PC-3 (cell line): ENCODE measurements at regions not wholly inside any gene's neighbourhood (a gene's known extent, or its start where the extent isn't known, plus 50 kb on each side); places are given as distances from the start of the nearest gene placed in this dataset.

ENCODE experiments used
- ATAC-seq: fragments of 200-7000 bp; cut with Tn5 transposase; 2 replicates; pipeline ENCODE4 v1.9.1; 2020; ENCODE audit warnings: mild to moderate bottlenecking, moderate library complexity
- BruUV-seq: library from RNA; stranded (reverse); fragments of 400-500 nt; replicated peaks from 2 replicates; lab custom pipeline; 2021; lab: Mats Ljungman, UMichigan
- CTCF ChIA-PET: fragments of 300-600 bp; sonication (Branson Sonifier 250); formaldehyde crosslinking; loops from one replicate; lab custom pipeline; 2022; ENCODE audit warnings: antibody characterized with exemption; lab: Charles Lee
- POLR2A ChIA-PET: fragments of 300-600 bp; sonication (Branson Sonifier 250); formaldehyde crosslinking; loops from one replicate; lab custom pipeline; 2022; ENCODE audit warnings: antibody characterized with exemption; ENCODE audit not compliant: unreplicated experiment; lab: Charles Lee
- DNase-seq: peaks from one replicate; pipeline ENCODE4 v3.0.0-alpha.2; 2015
- H2AFZ ChIP-seq: fragments of 300-600 bp; sonication (generic); 2 replicates; pipeline ENCODE4 v1.6.0; 2016; ENCODE audit warnings: antibody characterized with exemption, low read length
- H3F3A ChIP-seq: fragments of 300-600 bp; sonication (generic); one replicate; pipeline ENCODE4 v1.6.0; 2017; ENCODE audit warnings: antibody characterized with exemption, low read length, control low read depth, mild to moderate bottlenecking; ENCODE audit not compliant: unreplicated experiment
- H3K27ac ChIP-seq: fragments of 300-600 bp; sonication (generic); 2 replicates; pipeline ENCODE4 v1.5.1; 2016; ENCODE audit warnings: mild to moderate bottlenecking, low read length
- H3K27me3 ChIP-seq: fragments of 300-600 bp; sonication (generic); 2 replicates; pipeline ENCODE4 v1.6.1; 2016; ENCODE audit warnings: low read length, mixed read lengths
- H3K36me3 ChIP-seq: fragments of 300-600 bp; sonication (generic); 2 replicates; pipeline ENCODE4 v1.6.1; 2016; ENCODE audit warnings: low read depth, mixed run types, low read length, mixed read lengths
- H3K4me1 ChIP-seq: fragments of 300-600 bp; sonication (generic); 2 replicates; pipeline ENCODE4 v1.5.1; 2016; ENCODE audit warnings: low read length; ENCODE audit not compliant: insufficient read depth
- H3K4me2 ChIP-seq: fragments of 300-600 bp; sonication (generic); 2 replicates; pipeline ENCODE4 v1.6.0; 2016; ENCODE audit warnings: low read length
- H3K4me3 ChIP-seq: fragments of 300-600 bp; sonication (generic); 2 replicates; pipeline ENCODE4 v1.5.1; 2016; ENCODE audit warnings: mild to moderate bottlenecking, low read length, mixed read lengths
- H3K79me2 ChIP-seq: fragments of 300-600 bp; sonication (generic); 2 replicates; pipeline ENCODE4 v1.6.1; 2017; ENCODE audit warnings: low read length, mixed read lengths
- H3K9ac ChIP-seq: fragments of 300-600 bp; sonication (generic); 2 replicates; pipeline ENCODE4 v1.6.0; 2016; ENCODE audit warnings: mild to moderate bottlenecking, low read length
- H3K9me2 ChIP-seq: fragments of 300-600 bp; sonication (generic); replicated peaks from 2 replicates; pipeline ENCODE4 v1.6.1; 2016; ENCODE audit warnings: mixed run types, low read length, mixed read lengths
- H3K9me3 ChIP-seq: fragments of 300-600 bp; sonication (generic); 2 replicates; pipeline ENCODE4 v1.6.1; 2016; ENCODE audit warnings: low read length, mixed read lengths
- H4K20me1 ChIP-seq: fragments of 300-600 bp; sonication (generic); 2 replicates; pipeline ENCODE4 v1.6.1; 2016; ENCODE audit warnings: low read length, mixed read lengths
- CTCF ChIP-seq: fragments of 300-600 bp; sonication (generic); conservative IDR thresholded peaks from 2 replicates; pipeline ENCODE4 v1.5.1; 2017; ENCODE audit warnings: antibody characterized with exemption, low read depth, mild to moderate bottlenecking, low read length
- EZH2 ChIP-seq: fragments of 300-600 bp; sonication (generic); IDR thresholded peaks from one replicate; pipeline ENCODE4 v1.6.1; 2017; ENCODE audit warnings: antibody characterized with exemption, mild to moderate bottlenecking, low read length; ENCODE audit not compliant: unreplicated experiment
- EZH2phosphoT487 ChIP-seq: fragments of 300-600 bp; sonication (generic); IDR thresholded peaks from 2 replicates; pipeline ENCODE4 v1.6.1; 2018; ENCODE audit warnings: mild to moderate bottlenecking, antibody characterized with exemption, low read length, borderline replicate concordance
- intact Hi-C: fragments of 100-400 bp; cut with micrococcal nuclease; formaldehyde crosslinking; loops from 2 replicates; pipeline ENCODE4 v1.9.0; 2023

GRCh38 chr5:72015103-72015548, 92.1 kb upstream of the MAP1B start:
- no peak overlapping the region for H3K27ac ChIP-seq
- H3K36me3 ChIP-seq: no peaks in the 10 kb centered on the region
- ATAC-seq (no peak; the same call in 1 of the 2 replicates), DNase-seq (peak; percentile 45)
- intact Hi-C loops: loop anchor here (5.0 to 10.0 kb wide), 2 partner anchors 78 to 90 kb away; partner anchors contain the start of gene MAP1B
- H3K4me2 ChIP-seq: no peak overlapping the region
- TF ChIP-seq EZH2: no peak
- TF ChIP-seq CTCF: no peak
- TF ChIP-seq EZH2phosphoT487: no peak
- H3K79me2 ChIP-seq: no peaks in the 10 kb centered on the region
- no peaks in the 10 kb centered on the region for H3K9me2 ChIP-seq
- no peaks in the 10 kb centered on the region for H3K27me3 ChIP-seq
- BruUV-seq: no TSS peak
- peak overlapping the region; percentile 38; the same call in 1 of the 2 replicates for H2AFZ ChIP-seq
- no peaks in the 10 kb centered on the region for H4K20me1 ChIP-seq
- no peak overlapping the region for H3K9ac ChIP-seq
- POLR2A ChIA-PET: no interaction called here
- no peaks in the 10 kb centered on the region for H3K9me3 ChIP-seq
- H3K4me1 ChIP-seq: no peaks in the 10 kb centered on the region
- CTCF ChIA-PET: no interaction called here
- no peaks in the 10 kb centered on the region for H3F3A ChIP-seq
- no peak overlapping the region for H3K4me3 ChIP-seq

- H3K4me1 ChIP-seq: no peaks in the 10 kb centered on the region
- TF ChIP-seq CTCF (peak; percentile 88), EZH2phosphoT487 (no peak)
- DNase-seq: peak; percentile 74
- H3F3A ChIP-seq: no peaks in the 10 kb centered on the region
- H3K4me3 ChIP-seq: no peak overlapping the region
- H3K79me2 ChIP-seq: no peaks in the 10 kb centered on the region
- H3K9me3 ChIP-seq: no peaks in the 10 kb centered on the region
- CTCF ChIA-PET: interaction anchor here (0.6 kb wide), 1 partner anchor 79 kb away, joined by 4 read pairs; no protein-coding TSS in a partner anchor
- H4K20me1 ChIP-seq: no peaks in the 10 kb centered on the region
- no peak overlapping the region for H3K9ac ChIP-seq
- no peak overlapping the region for H3K27ac ChIP-seq
- H2AFZ ChIP-seq: no peak overlapping the region
- no peaks in the 10 kb centered on the region for H3K36me3 ChIP-seq
- intact Hi-C loops: loop anchor here (2.0 to 10.0 kb wide), 3 partner anchors 81 to 235 kb away; partner anchors contain the start of gene MAP1B
- no TSS peak for BruUV-seq
- ATAC-seq: peak; percentile 73; the same call in 1 of the 2 replicates
- POLR2A ChIA-PET: no interaction called here
- no peak overlapping the region for H3K4me2 ChIP-seq
- H3K27me3 ChIP-seq: no peaks in the 10 kb centered on the region
- H3K9me2 ChIP-seq: no peaks in the 10 kb centered on the region
Measured at GRCh38 chr5:72018143-72018803, 89.0 kb upstream of the MAP1B start.
